A673 (cell line): ENCODE measurements at regions not wholly inside any gene's neighbourhood (a gene's known extent, or its start where the extent isn't known, plus 50 kb on each side); places are given as distances from the start of the nearest gene placed in this dataset.

Source experiments
- EZH2 ChIP-seq: fragments of 200-600 bp; sonication (generic); IDR thresholded peaks from 2 replicates; pipeline ENCODE4 v1.6.1; 2017; ENCODE audit warnings: borderline replicate concordance, low read depth, mild to moderate bottlenecking, mixed read lengths, antibody characterized with exemption, low read length; ENCODE audit not compliant: poor library complexity, severe bottlenecking
- TF ChIP-seq, protein P1 (sequence below): fragments of 300-800, 200-600 bp; sonication (generic); conservative IDR thresholded peaks from 2 replicates; pipeline ENCODE4 v1.5.1; 2017; ENCODE audit warnings: low read depth, mild to moderate bottlenecking, antibody characterized with exemption, low read length, moderate library complexity, mixed read lengths

DNA sequence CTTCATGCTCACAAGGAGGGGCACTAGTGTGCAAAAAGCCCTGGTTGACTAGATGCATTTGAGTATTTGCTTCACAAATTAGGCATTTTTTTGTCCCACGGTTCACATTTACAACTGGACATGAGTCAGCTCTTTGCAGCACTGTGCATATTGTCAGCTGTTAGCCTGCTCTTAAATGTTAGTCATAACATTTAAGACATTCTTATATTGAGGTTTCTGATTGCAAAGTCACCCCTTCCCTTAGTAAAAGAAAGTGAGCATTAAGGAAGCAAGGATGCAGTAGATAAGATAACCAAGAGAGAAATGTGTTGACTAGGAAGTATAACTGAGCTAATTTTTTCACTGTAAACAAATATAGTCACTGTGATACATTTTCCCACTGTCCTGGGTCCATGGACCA, 132.6 kb upstream of the CTTNBP2NL start:
- TF ChIP-seq, protein P1, sequence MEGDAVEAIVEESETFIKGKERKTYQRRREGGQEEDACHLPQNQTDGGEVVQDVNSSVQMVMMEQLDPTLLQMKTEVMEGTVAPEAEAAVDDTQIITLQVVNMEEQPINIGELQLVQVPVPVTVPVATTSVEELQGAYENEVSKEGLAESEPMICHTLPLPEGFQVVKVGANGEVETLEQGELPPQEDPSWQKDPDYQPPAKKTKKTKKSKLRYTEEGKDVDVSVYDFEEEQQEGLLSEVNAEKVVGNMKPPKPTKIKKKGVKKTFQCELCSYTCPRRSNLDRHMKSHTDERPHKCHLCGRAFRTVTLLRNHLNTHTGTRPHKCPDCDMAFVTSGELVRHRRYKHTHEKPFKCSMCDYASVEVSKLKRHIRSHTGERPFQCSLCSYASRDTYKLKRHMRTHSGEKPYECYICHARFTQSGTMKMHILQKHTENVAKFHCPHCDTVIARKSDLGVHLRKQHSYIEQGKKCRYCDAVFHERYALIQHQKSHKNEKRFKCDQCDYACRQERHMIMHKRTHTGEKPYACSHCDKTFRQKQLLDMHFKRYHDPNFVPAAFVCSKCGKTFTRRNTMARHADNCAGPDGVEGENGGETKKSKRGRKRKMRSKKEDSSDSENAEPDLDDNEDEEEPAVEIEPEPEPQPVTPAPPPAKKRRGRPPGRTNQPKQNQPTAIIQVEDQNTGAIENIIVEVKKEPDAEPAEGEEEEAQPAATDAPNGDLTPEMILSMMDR, result no peak
- no peak for TF ChIP-seq EZH2
